Stimulated activated CD8-positive, alpha-beta memory T cell treated with anti-CD3 and anti-CD28 coated beads, Interleukin-15, amount 100 ng/mL, for 48 hours (primary cell): ENCODE measurements at regions not wholly inside any gene's neighbourhood (a gene's known extent, or its start where the extent isn't known, plus 50 kb on each side); places are given as distances from the start of the nearest gene placed in this dataset.
"Not testable (repeated sequence)": the region's sequence is repeated elsewhere in the genome, so short reads cannot be mapped to it uniquely, and the experiment has no call there.

Experiments
- DNase-seq, 2 donors: peaks; one replicate each; pipeline ENCODE4 v3.0.0-alpha.2; 2020; ENCODE audit warnings: low read depth in 2 of 2

DNA sequence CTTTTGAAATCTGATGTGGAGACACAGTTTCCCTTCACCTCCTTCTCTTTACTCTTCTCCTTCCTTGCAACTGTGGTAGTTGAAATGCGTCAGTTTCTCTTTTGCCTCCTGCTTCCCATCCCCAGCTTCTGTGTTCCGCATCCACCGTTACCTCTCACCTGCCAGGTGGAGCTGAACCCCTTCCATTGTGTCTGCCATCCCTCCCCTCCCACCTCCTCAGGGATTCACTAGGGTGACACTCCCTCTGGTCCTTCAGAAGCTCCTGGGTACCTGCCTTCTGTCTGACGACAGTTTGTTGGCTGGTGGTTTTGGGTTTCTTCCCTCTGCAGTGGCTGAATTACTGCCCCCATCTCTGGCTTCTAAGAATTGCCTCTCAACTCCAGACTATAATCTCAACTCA, 132.1 kb downstream of the SLC24A2 start:
- no peak for DNase-seq

DNA sequence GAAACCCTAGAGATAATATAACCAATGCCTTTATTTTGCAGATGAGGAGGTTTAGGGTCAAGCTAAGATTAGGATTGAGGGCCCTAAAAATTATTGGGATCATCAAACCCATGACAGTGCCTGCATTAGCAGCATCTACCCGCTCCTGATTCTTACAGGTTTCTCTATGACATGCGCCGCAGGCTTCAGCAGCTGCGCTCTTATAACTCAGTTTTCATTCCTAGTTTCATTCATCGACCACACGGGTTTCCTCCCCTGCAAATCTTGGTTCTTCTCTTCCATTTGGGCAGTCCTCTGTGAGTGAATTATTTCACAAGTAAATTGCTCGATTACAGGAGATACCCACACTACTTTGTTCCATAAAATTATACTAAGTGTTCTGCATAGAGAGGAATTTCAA, 137.2 kb downstream of the SLC24A2 start:
- DNase-seq = no peak

DNA sequence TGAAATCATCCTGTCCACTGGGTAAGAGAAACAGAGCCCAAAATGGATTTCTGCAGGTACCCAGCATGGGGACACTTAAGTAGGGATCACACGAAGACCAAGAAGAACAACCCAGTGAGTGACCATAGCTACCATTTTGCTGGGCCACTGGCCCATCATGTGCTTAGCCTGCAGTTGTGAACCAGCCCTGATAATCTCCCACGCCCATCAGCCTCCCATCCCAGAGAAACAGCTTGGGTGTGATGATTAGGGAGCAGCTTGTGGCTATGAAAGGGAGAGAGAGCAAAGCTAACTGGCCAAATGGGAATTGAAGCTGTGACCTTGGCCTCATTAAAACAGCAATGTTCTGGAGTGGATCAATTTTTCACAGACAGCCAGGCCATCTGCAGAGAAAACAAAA, 138.5 kb downstream of the SLC24A2 start:
- DNase-seq = no peak

DNA sequence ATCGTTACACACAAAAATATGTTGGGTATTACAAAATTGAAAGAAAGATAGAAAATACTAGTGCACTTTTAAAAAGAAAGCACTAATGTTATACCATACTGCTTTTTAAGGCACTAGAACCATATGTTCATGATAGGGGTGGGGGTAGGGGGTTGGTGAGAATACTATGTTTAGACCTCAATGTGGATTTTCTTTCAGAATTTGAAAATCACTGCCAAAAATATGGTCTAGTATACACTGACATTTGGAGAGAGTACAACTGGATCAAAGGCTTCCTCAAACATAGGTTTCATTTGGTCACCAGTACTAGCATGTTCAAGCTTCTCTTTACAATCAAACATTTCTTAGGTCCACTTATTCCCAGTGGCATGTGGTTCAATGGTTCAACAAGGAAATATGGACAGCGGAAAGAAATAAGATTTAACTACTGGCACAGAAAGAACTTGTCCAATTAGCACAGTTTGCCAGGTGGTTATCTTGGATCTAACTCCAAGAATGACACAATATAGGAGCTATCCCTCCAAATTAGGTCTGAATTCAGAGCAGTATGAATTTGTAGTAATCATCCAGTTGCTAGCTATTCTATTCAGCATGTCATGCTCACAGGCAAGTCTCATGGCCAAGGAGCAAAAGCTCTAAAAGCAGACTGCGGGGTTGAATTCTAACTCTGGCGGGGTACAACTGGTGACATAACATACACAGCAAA, 139.3 kb downstream of the SLC24A2 start:
- no peak for DNase-seq

DNA sequence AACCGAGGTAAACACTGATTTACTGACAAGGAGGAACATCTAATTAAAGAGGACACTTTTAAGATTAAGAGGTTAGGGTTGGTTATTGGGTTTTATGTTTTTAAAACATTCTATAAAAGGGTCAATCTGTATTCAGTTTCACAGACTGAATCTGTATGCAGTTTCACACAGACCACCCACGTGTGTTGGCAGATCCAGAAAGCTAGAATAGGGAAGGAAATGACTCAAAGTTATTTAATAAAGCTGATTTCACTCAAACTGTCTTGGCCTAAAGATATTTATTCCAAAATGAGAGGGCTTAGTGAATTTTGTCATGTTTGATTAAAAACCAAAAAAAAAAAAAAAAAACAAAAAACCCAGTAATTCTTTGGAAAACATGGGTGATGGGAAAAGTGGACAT, 140.2 kb downstream of the SLC24A2 start:
- DNase-seq = no peak

DNA sequence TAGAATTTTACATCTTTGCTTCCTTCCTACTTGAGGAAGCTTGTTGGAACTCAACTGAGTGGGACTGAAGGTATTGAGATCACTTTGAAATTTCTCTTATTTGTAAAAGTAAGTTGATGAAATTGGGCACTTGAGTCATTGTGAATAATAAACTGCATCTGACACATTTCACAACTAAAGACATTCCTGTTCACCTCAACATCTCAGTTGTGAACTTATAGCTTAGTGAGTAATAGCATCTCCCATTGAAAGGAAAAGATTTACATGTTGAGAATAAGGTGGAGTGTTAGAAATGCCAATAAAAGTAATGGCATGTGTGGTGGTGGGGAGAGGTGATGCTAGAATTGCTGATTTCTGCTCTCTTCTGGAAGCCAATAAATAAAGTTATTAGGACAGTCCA, 145.0 kb downstream of the SLC24A2 start:
- DNase-seq = no peak

DNA sequence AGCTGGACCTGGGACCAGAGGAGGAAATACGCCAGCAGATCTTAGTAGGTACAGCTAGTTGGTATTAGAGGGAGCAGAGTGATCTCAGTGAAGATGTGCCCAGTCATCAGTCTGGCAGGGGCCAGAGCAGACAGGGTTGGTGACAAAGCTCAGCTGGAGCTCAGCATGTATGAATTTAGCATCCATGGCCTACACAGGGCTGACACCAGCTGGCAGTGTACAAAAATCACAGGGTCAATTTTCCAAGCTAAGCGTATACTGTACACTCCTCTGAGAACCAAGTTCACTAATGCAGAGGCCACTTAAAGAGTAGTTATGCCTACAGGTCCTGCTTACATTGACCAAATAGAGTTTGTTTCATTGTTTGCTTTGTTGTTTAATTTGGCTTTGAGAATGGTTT, 146.6 kb downstream of the SLC24A2 start:
- DNase-seq = no peak

DNA sequence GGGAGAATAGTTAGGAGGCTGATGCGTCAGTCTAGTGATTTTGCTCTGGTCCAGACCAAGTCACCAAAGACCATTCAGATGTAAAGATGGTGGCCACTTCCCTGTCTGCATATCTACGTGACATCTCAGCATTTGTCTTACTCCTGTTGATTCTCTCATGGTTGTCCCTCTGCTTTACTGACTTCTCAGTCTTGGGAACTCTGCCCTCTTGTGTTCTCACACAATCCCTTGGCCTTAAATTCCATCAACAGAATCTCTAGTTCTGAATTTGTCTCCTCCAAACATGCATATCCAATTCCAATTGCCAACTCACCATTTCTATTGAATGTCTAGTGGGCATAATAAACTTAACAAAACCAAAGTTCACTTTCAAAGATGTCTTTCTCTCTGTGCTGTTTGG, 147.8 kb downstream of the SLC24A2 start:
- DNase-seq = no peak

DNA sequence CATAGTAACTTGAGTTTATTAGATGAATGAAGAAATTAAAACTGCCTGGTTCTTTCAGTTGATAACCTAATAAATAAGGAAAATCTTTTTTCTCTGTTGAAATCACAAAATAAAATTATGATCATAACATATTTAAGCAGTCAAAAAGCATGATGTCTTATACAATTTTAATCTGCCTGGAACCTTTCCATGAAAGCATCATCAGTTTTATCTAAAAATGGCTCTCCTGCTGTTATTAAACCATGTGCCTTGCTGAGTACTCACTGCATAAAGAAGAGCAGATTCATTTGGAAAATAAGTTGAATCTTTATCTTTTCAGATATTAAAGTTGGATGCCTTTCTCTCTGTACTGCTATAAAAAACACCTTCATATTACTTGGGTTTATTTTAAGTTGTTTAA, 148.8 kb downstream of the SLC24A2 start:
- no peak for DNase-seq

DNA sequence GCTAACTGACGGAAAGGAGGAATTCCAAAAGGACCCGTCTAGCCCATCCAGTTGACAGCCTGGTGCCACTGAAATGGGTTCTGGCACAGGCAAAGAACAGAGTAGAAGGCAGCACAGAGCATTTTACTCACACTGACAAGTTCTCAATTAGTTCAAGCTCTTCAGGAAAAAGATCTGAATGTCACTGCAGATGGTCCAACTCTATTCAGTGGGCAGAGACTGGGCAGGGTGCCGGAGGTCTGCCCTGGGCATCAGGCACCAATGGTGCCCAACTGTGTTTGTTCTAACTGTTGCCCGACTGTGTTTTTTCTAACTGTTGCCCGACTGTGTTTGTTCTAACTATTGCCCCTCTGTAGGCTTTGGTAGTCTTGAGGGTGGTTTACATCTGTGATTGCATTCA, 151.8 kb downstream of the SLC24A2 start:
- DNase-seq = no peak

DNA sequence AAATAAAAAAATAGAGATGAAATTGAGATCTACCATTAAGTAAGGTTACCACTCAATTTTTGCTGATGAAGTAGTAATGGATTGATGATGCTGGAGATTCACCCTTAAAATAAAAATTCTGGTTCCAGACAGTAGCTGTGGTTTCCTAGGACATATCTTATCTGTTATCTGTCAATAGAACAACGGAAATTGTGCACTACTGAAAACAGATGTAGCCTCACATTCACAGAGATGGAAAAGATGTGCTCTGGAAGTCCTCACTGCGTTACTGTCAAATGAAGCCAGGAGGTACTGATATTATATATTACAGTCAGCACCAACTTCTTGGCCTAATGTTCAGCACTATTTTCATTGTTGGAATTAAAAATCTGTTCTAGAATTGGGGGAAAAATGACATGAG, 154.0 kb downstream of the SLC24A2 start:
- no peak for DNase-seq

DNA sequence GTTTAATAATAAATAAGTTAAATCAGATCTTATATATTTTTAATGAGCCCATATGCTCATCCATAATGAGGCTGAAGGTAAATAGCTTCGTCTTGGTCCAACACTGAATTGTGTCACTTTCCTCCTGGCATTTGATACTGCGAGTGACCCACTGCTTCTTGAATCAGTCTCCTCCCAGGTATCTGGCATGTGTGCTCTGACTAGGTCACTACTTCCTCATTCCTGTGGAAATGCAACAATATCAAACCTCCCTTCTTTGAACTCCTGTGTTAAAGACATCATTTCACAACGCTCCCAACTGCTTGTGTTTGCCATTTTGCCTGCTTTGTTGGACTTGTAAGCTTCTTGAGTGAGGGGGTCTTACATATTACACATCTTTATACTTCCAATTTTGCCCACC, 157.7 kb downstream of the SLC24A2 start:
- no peak for DNase-seq

DNA sequence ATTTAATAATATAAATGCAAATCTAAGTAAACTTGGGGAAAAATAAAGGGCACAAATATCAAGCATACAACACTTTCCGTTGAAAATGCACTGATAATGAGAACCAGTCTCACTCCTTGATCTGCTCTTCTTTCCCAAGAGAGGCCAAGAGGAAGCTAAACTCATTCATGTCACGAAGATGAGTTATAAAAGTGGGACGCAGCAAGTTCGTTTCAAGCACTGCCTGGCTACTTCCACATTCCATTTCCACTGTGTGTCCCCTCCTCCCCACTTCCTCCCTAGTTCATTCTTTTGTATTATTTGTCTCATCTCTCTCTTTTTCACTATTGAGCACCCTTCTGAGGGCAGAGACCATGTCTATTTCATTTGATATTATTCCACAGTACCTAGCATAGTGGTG, 158.1 kb downstream of the SLC24A2 start:
- no peak for DNase-seq

DNA sequence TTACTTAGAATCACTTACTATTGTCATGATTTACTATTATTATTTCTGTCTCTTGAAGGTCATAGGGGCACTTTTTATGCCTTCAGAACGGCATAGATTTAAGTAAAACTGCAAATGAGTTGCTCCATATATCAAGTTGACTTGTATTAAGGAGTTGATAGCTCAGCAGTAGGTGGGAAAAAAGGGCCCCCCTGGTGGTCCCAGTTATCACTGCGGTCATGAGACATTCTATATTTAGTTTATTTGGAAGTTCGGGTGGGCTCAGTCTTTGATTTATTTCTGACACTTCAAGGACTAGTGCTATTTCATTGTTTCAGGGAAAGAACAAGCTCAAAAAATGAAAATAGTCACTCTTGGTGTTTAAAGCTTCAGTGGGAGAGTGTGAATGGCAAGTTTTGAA, 159.3 kb downstream of the SLC24A2 start:
- no peak for DNase-seq

DNA sequence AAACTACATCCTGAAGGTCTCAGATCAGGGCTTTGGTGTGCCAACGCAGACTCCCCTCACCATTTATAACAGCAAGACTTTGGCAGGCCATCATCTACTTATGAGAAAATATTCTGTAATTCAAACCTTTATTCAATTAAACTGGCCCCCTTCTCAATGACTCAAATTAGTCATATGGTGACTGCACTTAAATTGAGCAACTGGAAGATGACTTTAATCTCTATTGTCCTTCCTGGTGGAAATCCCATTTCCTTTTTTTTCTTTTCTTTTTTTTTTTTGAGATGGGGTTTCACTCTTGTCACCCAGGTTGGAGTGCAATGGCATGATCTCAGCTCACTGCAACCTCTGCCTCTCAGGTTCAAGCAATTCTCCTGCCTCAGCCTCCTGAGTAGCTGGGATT, 163.4 kb downstream of the SLC24A2 start:
- DNase-seq = not testable (repeated sequence)

DNA sequence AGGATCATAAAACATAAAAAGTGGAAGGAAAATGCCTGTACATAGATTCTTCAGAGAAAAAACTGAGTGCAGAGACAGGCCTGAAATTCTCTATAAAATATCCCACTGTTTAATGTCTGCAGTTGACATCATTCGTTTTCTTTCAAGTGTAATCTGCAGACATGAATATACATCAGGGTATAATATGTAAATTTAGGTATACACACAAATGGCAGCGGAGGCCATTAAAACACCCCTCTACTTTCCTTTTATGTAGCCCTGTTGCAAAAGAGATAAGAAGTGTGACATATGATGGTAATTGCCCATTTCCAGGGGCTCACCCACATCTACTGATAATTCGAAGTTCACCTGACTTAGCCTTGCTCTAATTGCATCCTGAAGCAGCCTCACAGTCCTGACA, 164.3 kb downstream of the SLC24A2 start:
- DNase-seq = no peak

DNA sequence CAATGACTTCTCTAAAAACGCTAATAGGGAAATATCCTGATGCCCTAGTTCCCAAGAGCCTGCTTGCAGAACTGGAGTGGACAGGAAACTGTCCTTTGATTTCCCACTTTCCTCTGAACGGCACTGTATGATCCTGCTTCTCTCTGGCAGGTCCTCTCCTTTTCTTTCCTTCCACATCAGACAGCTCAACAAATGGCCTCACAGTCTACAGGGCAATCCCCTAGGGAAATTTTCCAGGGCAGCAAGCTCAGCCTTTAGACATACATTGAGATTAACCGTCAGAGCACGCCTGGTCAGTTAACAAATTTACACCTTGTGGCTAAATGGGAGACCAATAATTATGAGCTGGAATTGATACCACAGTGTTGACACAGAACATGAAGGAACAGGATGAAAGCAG, 164.9 kb downstream of the SLC24A2 start:
- DNase-seq = no peak

DNA sequence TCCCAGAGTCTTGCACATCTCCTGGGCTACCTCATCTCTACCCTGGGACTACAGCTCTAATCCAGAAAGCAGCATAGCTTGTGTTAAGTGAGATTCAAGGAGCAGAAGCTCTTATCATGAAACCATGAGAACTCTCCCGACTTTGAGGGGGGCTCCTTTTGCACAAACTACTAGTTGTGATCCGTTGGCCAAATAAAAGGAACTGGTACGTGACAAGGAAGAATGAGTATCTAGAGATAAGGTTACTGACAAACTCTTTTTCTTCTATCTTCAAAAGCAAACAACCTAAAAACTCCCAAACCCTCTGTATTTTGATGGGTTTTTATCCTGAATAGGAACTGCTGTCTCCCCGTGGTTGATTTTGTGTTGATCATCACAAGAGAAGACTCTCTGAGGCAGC, 168.5 kb downstream of the SLC24A2 start:
- DNase-seq = no peak

DNA sequence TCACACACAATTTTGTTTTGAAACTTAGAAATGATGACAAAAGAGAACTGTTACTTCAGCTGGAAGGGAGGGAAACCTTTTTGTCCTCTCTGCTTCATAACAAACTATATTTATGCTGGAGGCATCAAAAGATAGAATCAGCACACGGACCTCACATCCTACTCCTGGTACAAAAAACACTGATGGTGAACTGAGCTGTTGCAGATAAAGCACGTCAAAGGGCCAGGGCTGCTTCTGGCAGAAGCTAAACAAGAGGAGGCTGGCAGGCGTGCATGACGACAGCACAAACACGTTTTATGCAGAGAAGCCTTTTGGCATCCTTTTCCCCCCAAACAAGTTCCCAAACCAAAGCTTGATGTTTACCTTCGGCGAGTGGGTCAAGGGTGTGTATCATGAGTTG, 169.6 kb downstream of the SLC24A2 start:
- no peak for DNase-seq

DNA sequence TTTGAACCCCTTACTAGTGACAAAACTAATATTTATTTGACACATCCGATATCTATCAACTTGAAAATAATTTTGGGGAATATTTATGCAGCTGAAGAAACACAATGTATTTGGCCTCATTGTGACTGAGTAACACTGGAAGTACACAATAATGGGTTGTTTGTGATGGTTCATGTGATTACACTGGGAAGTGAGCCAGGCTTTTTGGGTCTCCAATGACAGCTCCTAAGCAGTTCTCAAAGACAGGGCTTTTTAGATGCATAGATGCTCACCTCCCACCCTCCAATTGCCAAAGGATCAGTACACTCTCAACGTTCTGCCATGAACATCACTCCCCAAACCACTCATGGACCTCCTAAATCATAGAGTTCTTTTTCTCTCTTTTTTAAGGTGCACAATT, 170.0 kb downstream of the SLC24A2 start:
- DNase-seq = no peak

DNA sequence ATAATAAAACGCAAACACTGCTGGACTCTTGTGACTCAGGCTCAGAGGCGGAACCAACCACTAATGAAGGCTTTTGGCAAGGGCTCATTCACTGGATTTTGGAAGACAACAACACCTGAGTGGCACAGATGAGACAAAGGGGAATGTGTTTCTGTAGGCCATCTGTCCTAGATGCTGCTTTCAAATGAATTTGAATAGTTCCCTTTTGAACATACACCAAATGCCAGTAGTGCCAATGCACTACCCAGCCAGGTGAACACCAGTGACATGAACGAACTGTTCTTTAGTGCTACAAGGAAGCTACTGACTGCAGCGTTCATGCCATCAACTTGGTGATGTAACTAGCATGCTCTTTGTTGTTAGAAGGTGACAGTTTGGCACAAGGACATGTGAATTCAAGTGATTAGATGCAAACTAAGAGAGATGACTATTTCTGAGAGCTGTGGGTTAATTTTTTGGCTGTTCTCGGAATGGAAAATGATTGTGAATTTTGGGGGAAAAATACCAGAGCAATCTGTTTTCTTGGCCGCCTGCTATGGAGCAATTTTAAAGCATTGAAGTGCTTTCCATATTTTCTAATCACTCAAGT, 173.7 kb downstream of the SLC24A2 start:
- DNase-seq = no peak

DNA sequence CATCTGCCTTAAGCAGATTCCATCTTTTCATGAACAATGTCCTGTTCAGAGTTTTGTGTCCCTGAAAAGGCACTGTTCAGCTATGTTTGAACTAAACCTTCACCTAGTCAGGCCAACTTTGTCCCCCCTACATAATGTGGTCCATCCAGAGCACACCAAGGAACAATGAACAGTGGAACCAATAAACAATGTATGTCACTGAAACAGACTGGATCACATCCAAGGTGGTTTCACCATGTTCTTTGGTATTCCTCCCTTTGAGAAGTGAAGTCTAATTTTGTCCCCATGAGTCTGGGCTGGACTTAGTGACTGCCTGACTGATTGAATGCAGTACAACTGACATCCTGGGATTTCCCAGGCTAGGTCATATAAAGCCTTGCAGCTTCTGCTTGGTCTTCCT, 174.5 kb downstream of the SLC24A2 start:
- DNase-seq = no peak

DNA sequence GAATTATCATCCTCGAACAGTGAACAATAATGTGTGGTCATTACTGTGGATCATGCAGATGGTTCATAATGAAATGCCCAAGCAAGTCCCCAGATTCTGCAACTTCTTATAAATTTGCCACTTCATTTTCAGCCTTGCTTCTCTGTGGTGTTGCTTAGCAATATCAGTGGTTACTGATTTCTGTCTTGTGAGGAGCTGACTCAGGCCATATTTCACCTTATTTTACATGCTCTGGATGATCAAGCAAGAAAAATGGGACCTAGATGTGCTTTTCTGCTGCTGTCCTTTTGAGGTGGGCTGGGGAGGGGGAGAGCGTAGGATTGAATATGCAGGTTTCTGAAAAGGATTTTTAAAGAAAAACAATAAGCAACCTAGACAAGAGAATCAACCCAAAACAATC, 188.3 kb downstream of the SLC24A2 start:
- no peak for DNase-seq

DNA sequence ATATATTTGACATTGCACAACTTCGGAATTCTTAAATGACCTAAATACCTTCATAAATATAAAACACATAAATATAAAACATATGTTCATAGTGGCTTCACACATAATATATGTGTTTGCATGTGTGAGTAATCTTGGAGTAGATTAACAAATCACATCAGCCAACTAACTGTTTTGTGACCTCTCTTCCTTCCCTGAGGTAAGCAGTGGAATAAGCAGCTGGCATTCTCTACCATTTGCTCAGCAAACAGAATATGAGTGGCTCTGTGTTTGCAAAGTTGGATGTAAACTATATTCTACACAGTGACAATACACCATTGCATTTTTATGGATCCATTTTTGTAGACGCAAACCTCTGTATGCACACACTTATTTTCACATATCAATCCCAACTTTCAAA, 189.9 kb downstream of the ACER2 start:
- no peak for DNase-seq
